ENCODE measurements at regions not wholly inside any gene's neighbourhood (a gene's known extent, or its start where the extent isn't known, plus 50 kb on each side); places are given as distances from the start of the nearest gene placed in this dataset.
A peak's percentile ranks its signal among the peaks of the same experiment; 100 is the strongest.

DNA sequence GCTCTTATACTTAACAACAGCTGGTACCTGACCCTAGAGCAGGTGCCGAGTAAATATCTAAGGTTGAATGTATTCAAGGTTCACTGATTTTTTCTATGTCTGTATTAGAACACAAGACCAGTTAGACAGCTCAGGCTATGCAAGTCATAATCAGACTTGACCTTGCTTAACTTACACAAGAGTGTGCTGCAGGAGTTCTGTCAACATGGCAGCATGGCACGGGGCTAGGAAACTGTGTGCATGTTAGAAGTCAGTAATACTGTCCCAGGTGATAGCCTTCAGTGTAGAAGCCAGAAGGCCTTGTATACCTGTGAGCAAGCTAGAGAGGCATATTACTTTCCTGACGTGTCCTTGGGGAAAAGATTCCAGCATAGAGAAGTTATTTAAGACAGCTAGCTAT is 253.1 kb downstream of the FAT3 start:
- no peak for DNase-seq (ENCODE audit: low read depth)

GRCh38 chr11:92480499-92480898 is 255.9 kb downstream of the FAT3 start:
- no peak for DNase-seq (ENCODE audit: low read depth)

- DNase-seq (ENCODE audit: low read depth): no peak
These were observed 258.0 kb downstream of the FAT3 start for GRCh38 chr11:92482492-92483060.

DNA sequence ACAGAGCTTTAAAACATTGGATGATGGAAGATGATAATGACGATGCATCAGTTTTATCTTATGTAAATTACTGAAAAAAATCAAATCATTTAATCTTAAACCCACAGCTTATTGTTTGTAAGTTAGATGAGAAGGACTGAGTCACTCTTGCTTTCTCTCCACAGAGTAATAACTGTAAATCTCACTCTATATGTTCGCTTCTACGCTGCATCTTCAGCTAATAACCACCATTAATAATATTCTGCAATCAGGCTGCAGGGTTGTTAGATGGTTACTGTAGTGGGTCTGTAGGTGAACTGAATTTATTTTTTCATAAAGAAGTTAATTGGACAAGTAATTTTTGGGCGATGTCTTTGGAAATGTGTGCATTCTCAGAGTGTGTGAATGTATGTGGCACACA is 260.0 kb downstream of the FAT3 start:
- DNase-seq (ENCODE audit: low read depth): no peak

DNA sequence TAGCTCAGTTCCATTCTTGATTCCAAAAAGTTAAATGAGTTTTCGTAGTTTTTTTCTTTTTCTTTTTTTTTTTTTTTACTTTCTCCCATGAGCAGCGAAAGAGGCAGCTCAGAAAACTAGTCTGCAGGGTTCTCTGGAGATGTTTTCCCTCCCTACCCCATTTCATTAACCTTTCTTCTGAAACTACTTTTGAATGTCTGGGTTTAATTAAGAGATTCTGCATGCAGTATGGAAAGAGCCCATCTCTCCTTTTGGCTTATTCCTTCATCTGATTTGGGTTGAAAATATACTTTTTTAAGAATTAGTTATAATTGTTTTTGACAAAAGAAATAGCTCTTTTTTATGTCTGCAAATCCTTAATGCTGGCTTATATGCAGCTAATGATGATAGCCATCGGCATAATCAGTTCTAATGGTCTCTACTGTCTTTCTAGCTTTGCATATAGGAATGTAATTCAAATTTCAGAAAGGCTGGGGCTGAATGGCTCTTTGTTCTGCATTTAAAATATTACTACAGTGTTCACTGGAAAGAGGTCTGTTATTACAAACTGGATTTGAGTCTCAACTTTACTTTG is 265.3 kb downstream of the FAT3 start:
- DNase-seq (ENCODE audit: low read depth): no peak

GRCh38 chr11:92492372-92492771 is 267.8 kb downstream of the FAT3 start:
- no peak for DNase-seq (ENCODE audit: low read depth)

- peak; percentile 16 for DNase-seq (ENCODE audit: low read depth)
These were observed 270.6 kb downstream of the FAT3 start for GRCh38 chr11:92495107-92495793.

- peak; percentile 78 for DNase-seq (ENCODE audit: low read depth)
These were observed 275.8 kb downstream of the FAT3 start for GRCh38 chr11:92500453-92500852.

DNA sequence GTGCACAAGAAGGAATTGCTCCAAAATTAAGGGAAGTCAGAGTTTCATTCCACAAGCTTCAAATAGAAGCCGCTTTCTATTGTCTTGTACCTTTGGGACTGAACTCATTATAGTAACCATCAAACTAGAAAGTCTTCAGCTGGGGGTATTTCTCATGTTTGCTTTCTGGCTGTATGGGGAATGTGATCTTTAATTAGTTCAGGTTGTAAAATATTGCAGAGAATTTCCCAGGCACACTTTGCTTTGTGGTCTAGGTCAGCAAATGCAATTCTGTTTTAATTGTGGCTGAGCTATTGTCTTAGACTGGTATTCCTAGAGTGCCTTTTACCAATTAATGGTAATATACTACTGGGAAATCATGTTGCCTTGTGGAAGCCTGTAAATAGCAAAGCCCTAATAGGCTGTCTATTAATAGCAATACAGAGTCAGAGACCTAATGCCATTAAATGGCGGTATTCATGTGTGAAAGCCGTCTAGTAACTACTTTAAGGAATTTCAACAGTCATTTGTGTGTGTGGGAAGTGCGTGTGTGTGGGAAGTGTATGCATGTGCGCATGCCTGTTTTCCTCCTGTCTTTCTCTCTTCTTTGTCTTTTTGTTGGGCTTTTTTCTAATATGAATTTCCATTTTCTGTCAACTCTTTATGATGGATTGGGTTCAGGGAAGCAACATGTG is 276.6 kb downstream of the FAT3 start:
- peak; percentile 90 for DNase-seq (ENCODE audit: low read depth)

- no peak for DNase-seq (ENCODE audit: low read depth)
These were observed 279.4 kb downstream of the FAT3 start for GRCh38 chr11:92504004-92504403.

DNA sequence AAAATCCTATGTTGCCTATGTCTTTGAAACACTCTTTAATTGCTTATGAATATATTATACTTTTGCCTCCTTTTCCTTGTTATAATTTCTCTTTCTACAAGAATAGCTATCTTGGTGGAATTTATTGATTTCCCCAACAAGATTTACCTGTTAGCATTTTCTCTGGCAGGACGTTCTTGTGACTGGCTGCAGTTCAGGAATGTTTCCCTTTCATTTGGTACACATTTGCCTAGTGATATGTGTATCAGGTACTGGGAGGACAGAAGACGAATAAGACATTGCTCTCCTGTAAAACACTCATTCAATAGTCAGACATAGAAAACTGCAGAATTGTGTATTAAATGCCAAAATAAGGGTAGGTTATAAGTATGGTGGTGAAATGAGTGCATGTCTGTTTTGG is 279.9 kb downstream of the FAT3 start:
- DNase-seq (ENCODE audit: low read depth): no peak

- DNase-seq (ENCODE audit: low read depth): no peak
These were observed 281.1 kb downstream of the FAT3 start for GRCh38 chr11:92505689-92506088.

GRCh38 chr11:92506809-92507336 is 282.3 kb downstream of the FAT3 start:
- DNase-seq (ENCODE audit: low read depth): no peak

GRCh38 chr11:92510591-92510990 is 286.0 kb downstream of the FAT3 start:
- DNase-seq (ENCODE audit: low read depth): no peak

GRCh38 chr11:92511522-92512203 is 287.0 kb downstream of the FAT3 start:
- DNase-seq (ENCODE audit: low read depth): no peak

DNA sequence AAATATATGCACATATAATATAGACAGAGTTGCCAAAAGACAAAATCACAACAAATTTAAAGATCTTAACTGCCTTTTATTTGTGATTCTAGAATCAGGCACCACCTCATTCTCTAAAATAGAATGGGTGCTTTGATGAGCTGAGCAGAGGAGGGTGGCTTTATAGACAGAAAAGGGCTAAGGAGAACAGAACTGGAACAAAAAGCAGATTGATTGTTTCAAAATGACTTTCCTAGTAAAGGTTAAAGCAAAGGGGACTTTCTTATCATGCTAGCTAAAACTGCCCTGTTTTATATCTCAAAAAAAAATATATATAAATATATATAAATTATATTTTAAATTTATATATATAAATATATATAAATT is 287.6 kb downstream of the FAT3 start:
- DNase-seq (ENCODE audit: low read depth): no peak

DNA sequence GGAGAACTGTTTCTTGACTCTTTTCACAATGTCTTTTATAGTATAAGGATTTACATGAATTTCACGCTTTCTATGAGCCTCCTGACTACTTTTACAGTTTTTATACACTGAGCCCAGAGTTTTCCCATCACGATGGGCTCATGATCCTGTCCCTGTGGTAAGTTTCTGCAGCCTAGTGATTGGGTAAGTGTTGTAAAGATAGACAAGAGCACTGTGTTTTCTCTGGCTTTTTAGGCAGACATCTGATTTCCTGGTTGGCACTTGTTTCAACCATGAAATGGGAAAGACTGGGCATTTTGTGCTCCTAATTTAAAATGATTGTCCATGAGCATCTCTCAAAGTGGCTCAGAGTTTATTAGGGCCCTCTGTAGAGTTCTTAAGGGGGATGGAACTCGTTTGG is 299.0 kb downstream of the FAT3 start:
- no peak for DNase-seq (ENCODE audit: low read depth)

DNA sequence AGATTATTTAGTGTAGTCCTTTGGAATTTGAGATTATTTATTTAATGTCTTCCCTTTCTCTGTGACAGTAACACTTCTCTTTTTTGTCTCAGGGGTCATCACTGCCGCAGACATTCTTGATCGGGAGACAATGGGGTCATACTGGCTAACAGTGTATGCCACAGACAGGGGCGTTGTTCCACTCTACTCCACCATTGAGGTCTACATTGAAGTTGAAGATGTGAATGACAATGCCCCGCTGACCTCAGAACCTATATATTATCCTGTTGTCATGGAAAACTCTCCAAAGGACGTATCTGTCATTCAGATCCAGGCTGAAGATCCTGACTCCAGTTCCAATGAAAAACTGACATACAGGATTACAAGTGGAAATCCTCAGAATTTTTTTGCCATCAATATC is 299.9 kb downstream of the FAT3 start:
- no peak for DNase-seq (ENCODE audit: low read depth)

DNA sequence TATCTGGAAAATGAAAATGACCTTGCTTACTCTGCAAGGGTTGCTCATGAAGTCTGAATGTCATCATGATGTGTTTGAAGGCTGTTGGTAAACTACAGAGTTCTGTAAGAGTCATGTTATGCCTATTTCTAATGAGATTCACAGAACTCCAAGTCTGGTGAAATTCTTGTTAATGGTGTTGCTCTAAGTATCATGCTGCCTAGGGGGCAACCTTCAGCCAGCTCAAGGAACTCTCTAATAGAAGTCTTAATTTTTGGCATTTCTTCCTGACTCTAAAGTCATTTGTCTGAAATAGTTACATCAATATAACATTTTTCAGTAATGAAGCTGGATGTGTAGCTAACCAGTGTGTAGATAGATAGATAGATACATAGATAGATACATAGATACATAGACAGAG is 302.8 kb downstream of the FAT3 start:
- peak; percentile 28 for DNase-seq (ENCODE audit: low read depth)

GRCh38 chr11:92528001-92528400 is 303.4 kb downstream of the FAT3 start:
- DNase-seq (ENCODE audit: low read depth): peak; percentile 71

DNA sequence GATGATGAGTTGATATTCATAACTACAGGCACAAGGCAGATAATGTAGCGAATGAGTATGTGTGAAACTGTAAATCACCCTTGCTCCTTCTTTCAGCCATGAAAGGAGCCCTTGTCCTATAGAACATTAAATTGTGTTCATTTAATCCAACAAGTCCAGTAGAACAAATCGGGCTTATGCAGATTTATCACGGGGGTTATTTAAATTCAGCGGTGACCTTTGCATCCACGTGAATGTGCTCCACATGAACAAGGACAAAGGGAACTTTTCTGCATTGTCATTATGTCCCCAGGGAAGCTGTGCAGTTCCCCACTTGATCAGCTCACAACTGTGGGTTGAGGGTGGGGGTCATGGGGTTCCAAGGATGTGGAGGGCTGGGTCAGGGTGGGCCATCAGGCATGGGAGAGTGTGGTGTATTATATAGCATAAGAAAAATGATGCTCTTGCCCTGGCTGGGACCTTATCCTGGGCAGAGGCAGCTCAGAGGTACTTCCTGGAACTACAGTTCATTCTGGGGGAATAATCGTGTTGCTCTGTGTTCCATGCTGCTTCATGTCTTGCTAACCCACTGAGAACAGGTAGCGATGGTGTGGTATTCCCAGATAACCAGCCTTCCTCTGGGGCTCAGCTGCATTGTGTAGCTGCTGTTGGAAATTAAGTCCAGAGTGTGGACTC is 306.6 kb downstream of the FAT3 start:
- no peak for DNase-seq (ENCODE audit: low read depth)

All from renal cortical epithelial cell (primary cell).